HepG2 (cell line): ENCODE measurements at regions not wholly inside any gene's neighbourhood (a gene's known extent, or its start where the extent isn't known, plus 50 kb on each side); places are given as distances from the start of the nearest gene placed in this dataset.

ENCODE experiments used
- AKAP8 ChIP-seq: sonication (generic); formaldehyde crosslinking; IDR thresholded peaks from 2 replicates; pipeline ENCODE4 v1.5.1; 2020; ENCODE audit warnings: mild to moderate bottlenecking, missing genetic modification reagents
- ELF4 ChIP-seq: sonication (generic); formaldehyde crosslinking; IDR thresholded peaks from 2 replicates; pipeline ENCODE4 v1.5.0; 2020; ENCODE audit warnings: missing genetic modification reagents, mild to moderate bottlenecking, moderate library complexity, borderline replicate concordance
- KDM6A ChIP-seq: IDR thresholded peaks from 2 replicates; pipeline ENCODE4 v1.6.1; 2016; ENCODE audit warnings: low read depth
- MLLT10 ChIP-seq: sonication (generic); formaldehyde crosslinking; IDR thresholded peaks from 2 replicates; pipeline ENCODE4 v1.4.0; 2020; ENCODE audit warnings: missing genetic modification reagents
- NR2F1 ChIP-seq, 2 experiments: fragments of 450-650 bp in 1 of 2; formaldehyde crosslinking in 1 of 2; IDR thresholded peaks; 2 replicates each; pipeline versions ENCODE4 v1.5.0 to v1.6.1; 2016 to 2020; ENCODE audit warnings: mild to moderate bottlenecking in 1 of 2, missing compliant biosample characterization in 1 of 2, missing genetic modification reagents in 1 of 2, moderate library complexity in 1 of 2
- PLRG1 ChIP-seq: fragments of 450-650 bp; conservative IDR thresholded peaks from 2 replicates; pipeline ENCODE4 v1.6.1; 2016
- RARG ChIP-seq: sonication (generic); formaldehyde crosslinking; IDR thresholded peaks from 2 replicates; pipeline ENCODE4 v1.4.0; 2020; ENCODE audit warnings: low read depth, mild to moderate bottlenecking, missing genetic modification reagents
- RFXAP ChIP-seq: sonication (generic); formaldehyde crosslinking; IDR thresholded peaks from 2 replicates; pipeline ENCODE4 v1.4.0; 2020; ENCODE audit warnings: missing genetic modification reagents, borderline replicate concordance
- SAP130 ChIP-seq: IDR thresholded peaks from 2 replicates; pipeline ENCODE4 v1.6.1; 2016; ENCODE audit warnings: low read depth
- SIN3B ChIP-seq: fragments of 150-350 bp; IDR thresholded peaks from 2 replicates; pipeline ENCODE4 v1.6.1; 2014; ENCODE audit warnings: low read length
- SOX13 ChIP-seq, 3 experiments: fragments of 450-650 bp in 1 of 3; sonication (generic) in 1 of 3; formaldehyde crosslinking in 1 of 3; IDR thresholded peaks in 2 of 3; conservative IDR thresholded peaks in 1 of 3; 2 replicates each; pipeline versions ENCODE4 v1.5.0 to v1.6.1; 2016 to 2020; ENCODE audit warnings: antibody characterized with exemption in 1 of 3, mild to moderate bottlenecking in 1 of 3, missing compliant biosample characterization in 1 of 3, missing genetic modification reagents in 1 of 3, moderate library complexity in 1 of 3
- TBX2 ChIP-seq: sonication (generic); formaldehyde crosslinking; IDR thresholded peaks from 2 replicates; pipeline ENCODE4 v1.5.0; 2020; ENCODE audit warnings: missing genetic modification reagents, mild to moderate bottlenecking, borderline replicate concordance
- ZC3H13 ChIP-seq: sonication (generic); formaldehyde crosslinking; IDR thresholded peaks from 2 replicates; pipeline ENCODE4 v1.8.1; 2023; ENCODE audit warnings: mild to moderate bottlenecking, missing genetic modification reagents, moderate library complexity
- ZFP36 ChIP-seq: fragments of 150-350 bp; IDR thresholded peaks from 2 replicates; pipeline ENCODE4 v1.6.1; 2018; ENCODE audit warnings: borderline replicate concordance, low read length, low read depth; ENCODE audit not compliant: partially characterized antibody
- ZNF205 ChIP-seq: IDR thresholded peaks from 2 replicates; pipeline ENCODE4 v1.6.1; 2018; ENCODE audit warnings: missing biosample characterization, missing genetic modification reagents
- ZNF318 ChIP-seq: sonication (generic); formaldehyde crosslinking; IDR thresholded peaks from 2 replicates; pipeline ENCODE4 v1.4.0; 2020; ENCODE audit warnings: mild to moderate bottlenecking, missing genetic modification reagents
- ZNF460 ChIP-seq: sonication (generic); formaldehyde crosslinking; IDR thresholded peaks from 2 replicates; pipeline ENCODE4 v1.5.1; 2020; ENCODE audit warnings: missing genetic modification reagents, mild to moderate bottlenecking, borderline replicate concordance
- ZNF567 ChIP-seq: sonication (generic); formaldehyde crosslinking; IDR thresholded peaks from 2 replicates; pipeline ENCODE4 v1.8.1; 2023; ENCODE audit warnings: mild to moderate bottlenecking, missing genetic modification reagents, borderline replicate concordance
- ZNF569 ChIP-seq: sonication (generic); formaldehyde crosslinking; IDR thresholded peaks from 2 replicates; pipeline ENCODE4 v1.5.0; 2020; ENCODE audit warnings: mild to moderate bottlenecking, missing genetic modification reagents, moderate library complexity, borderline replicate concordance
- ZNF746 ChIP-seq: sonication (generic); formaldehyde crosslinking; IDR thresholded peaks from 2 replicates; pipeline ENCODE4 v1.8.0; 2022; ENCODE audit warnings: mild to moderate bottlenecking, missing genetic modification reagents
- TF ChIP-seq, protein P1 (sequence below): sonication (generic); formaldehyde crosslinking; conservative IDR thresholded peaks from 2 replicates; pipeline ENCODE4 v1.5.0; 2020; ENCODE audit warnings: missing genetic modification reagents

GRCh38 chr12:46492471-46493085 is 120.0 kb upstream of the SLC38A2 start (continued):
- TF ChIP-seq SAP130, result peak; percentile 80
- peak; percentile 90 for TF ChIP-seq SOX13 (IDR thresholded peaks at IDR 0.05)
- TF ChIP-seq SOX13 (CRISPR knock-in tag; conservative IDR thresholded peaks at IDR 0.05 in 1 of 2, IDR thresholded peaks at IDR 0.05 in 1 of 2), result peak in 1 of 2 experiments; percentile 97; a peak in 2 of 4 replicates
- peak; percentile 82; the same call in 1 of the 2 replicates for TF ChIP-seq TBX2
- TF ChIP-seq ZNF569 (CRISPR knock-in tag), result no peak
- no peak for TF ChIP-seq ZC3H13
- no peak for TF ChIP-seq SIN3B
- TF ChIP-seq ZNF567 (CRISPR knock-in tag), result no peak; the same call in 1 of the 2 replicates
- TF ChIP-seq ZNF746 (CRISPR knock-in tag), result no peak
- TF ChIP-seq, protein P1, sequence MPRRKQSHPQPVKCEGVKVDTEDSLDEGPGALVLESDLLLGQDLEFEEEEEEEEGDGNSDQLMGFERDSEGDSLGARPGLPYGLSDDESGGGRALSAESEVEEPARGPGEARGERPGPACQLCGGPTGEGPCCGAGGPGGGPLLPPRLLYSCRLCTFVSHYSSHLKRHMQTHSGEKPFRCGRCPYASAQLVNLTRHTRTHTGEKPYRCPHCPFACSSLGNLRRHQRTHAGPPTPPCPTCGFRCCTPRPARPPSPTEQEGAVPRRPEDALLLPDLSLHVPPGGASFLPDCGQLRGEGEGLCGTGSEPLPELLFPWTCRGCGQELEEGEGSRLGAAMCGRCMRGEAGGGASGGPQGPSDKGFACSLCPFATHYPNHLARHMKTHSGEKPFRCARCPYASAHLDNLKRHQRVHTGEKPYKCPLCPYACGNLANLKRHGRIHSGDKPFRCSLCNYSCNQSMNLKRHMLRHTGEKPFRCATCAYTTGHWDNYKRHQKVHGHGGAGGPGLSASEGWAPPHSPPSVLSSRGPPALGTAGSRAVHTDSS (CRISPR knock-in tag), result no peak
- TF ChIP-seq ZNF318 (CRISPR knock-in tag), result no peak
- TF ChIP-seq NR2F1 (CRISPR knock-in tag; IDR thresholded peaks at IDR 0.05), result peak; percentile 85 to 91
- no peak for TF ChIP-seq ZNF205
- TF ChIP-seq PLRG1, result no peak
- no peak for TF ChIP-seq ZFP36
- peak; percentile 94 for TF ChIP-seq KDM6A (CRISPR knock-in tag)
- TF ChIP-seq RFXAP (CRISPR knock-in tag), result peak; percentile 68; the same call in 1 of the 2 replicates
- no peak; the same call in 1 of the 2 replicates for TF ChIP-seq ZNF460 (CRISPR knock-in tag)
- no peak for TF ChIP-seq MLLT10 (CRISPR knock-in tag)
- TF ChIP-seq RARG (CRISPR knock-in tag), result no peak
- TF ChIP-seq ELF4, result no peak
- 0 out of 2 replicates have a peak, but pooled peaks have one; percentile 51 for TF ChIP-seq AKAP8 (CRISPR knock-in tag)
